HepG2 (cell line): ENCODE measurements at regions not wholly inside any gene's neighbourhood (a gene's known extent, or its start where the extent isn't known, plus 50 kb on each side); places are given as distances from the start of the nearest gene placed in this dataset.

ENCODE experiments used
- ATAC-seq: fragments of 200-7000 bp; cut with Tn5 transposase; 3 replicates; pipeline ENCODE4 v1.9.1; 2020; ENCODE audit warnings: mild to moderate bottlenecking, moderate library complexity
- BruUV-seq: library from RNA; stranded (reverse); fragments of 400-500 nt; replicated peaks from 2 replicates; lab custom pipeline; 2021; lab: Mats Ljungman, UMichigan
- CTCF ChIA-PET: fragments of 300-600 bp; formaldehyde crosslinking; extraction: SDS; loops from one replicate; lab custom pipeline; 2021; ENCODE audit warnings: low total read pairs, inconsistent platforms, low intra/inter-chr PET ratio; lab: Yijun Ruan, JAX
- POLR2A ChIA-PET: fragments of 350-600 bp; sonication (Branson Sonifier 250); formaldehyde crosslinking; loops from one replicate; lab custom pipeline; 2020; ENCODE audit warnings: antibody characterized with exemption, inconsistent platforms; lab: Yijun Ruan, JAX
- DNase-seq: peaks from one replicate; pipeline ENCODE4 v3.0.0-alpha.2; 2015; ENCODE audit warnings: low spot score
- FAIRE-seq: peaks from 3 replicates; lab custom pipeline; 2011; peaks lifted over from hg19 to GRCh38; lab: Jason Lieb, UNC
- H2AFZ ChIP-seq: one replicate; pipeline ENCODE4 v1.6.1; 2011; ENCODE audit warnings: low read length, inconsistent platforms
- H3K27ac ChIP-seq: fragments of 300-600 bp; 3 replicates; pipeline ENCODE4 v1.8.0; 2011; ENCODE audit warnings: mixed run types, mild to moderate bottlenecking, mixed read lengths, low read length, inconsistent platforms; ENCODE audit not compliant: insufficient read depth; ENCODE audit errors: extremely low read length
- H3K27me3 ChIP-seq, 2 experiments: fragments of 200-600 bp in 1 of 2; 2 replicates in 1 of 2; 3 replicates in 1 of 2; pipeline versions ENCODE4 v1.6.0 to v1.8.0; 2011; ENCODE audit warnings: low read length in 2 of 2, mild to moderate bottlenecking in 2 of 2, moderate library complexity in 2 of 2, inconsistent platforms in 1 of 2; ENCODE audit not compliant: insufficient read depth in 2 of 2, control insufficient read depth in 1 of 2
- H3K36me3 ChIP-seq, 2 experiments: fragments of 200-600 bp in 1 of 2; replicated peaks in 1 of 2; 2 replicates in 1 of 2; 3 replicates in 1 of 2; pipeline versions ENCODE4 v1.5.1 to v1.8.0; 2011; ENCODE audit warnings: low read length in 2 of 2, inconsistent platforms in 1 of 2; ENCODE audit not compliant: insufficient read depth in 2 of 2, control insufficient read depth in 1 of 2
- H3K4me1 ChIP-seq: 2 replicates; pipeline ENCODE4 v1.5.1; 2012; ENCODE audit warnings: low read length, inconsistent platforms; ENCODE audit not compliant: insufficient read depth
- H3K4me2 ChIP-seq: 2 replicates; pipeline ENCODE4 v1.6.0; 2011; ENCODE audit warnings: low read depth, low read length, inconsistent platforms
- H3K4me3 ChIP-seq, 3 experiments: fragments of 200-600 bp in 1 of 3; sonication (generic), shearing (Covaris generic) in 1 of 3; replicated peaks in 1 of 3; 2 replicates each; pipeline ENCODE4 v1.5.1; 2011 to 2016; ENCODE audit warnings: low read length in 3 of 3, inconsistent platforms in 2 of 3, low read depth in 2 of 3, mild to moderate bottlenecking in 2 of 3, control low read depth in 1 of 3, mixed read lengths in 1 of 3; ENCODE audit not compliant: insufficient read depth in 1 of 3
- H3K79me2 ChIP-seq: one replicate; pipeline ENCODE4 v1.6.1; 2011; ENCODE audit warnings: low read length, inconsistent platforms; ENCODE audit not compliant: insufficient read depth
- H3K9ac ChIP-seq: 2 replicates; pipeline ENCODE4 v1.6.0; 2011; ENCODE audit warnings: mild to moderate bottlenecking, low read depth, low read length, inconsistent platforms; ENCODE audit not compliant: insufficient read depth
- H3K9me3 ChIP-seq: 2 replicates; pipeline ENCODE4 v1.5.1; 2012; ENCODE audit warnings: mild to moderate bottlenecking, low read length
- H4K20me1 ChIP-seq: 2 replicates; pipeline ENCODE4 v1.6.0; 2011; ENCODE audit warnings: inconsistent platforms, mild to moderate bottlenecking, low read length, moderate library complexity; ENCODE audit not compliant: insufficient read depth
- CHCHD3 ChIP-seq: sonication (generic); formaldehyde crosslinking; IDR thresholded peaks from 2 replicates; pipeline ENCODE4 v1.8.0; 2022; ENCODE audit warnings: mild to moderate bottlenecking, missing genetic modification reagents, moderate library complexity
- IRF2 ChIP-seq: IDR thresholded peaks from 2 replicates; pipeline ENCODE4 v1.6.1; 2018; ENCODE audit warnings: missing genetic modification reagents, missing compliant biosample characterization
- SAP130 ChIP-seq: IDR thresholded peaks from 2 replicates; pipeline ENCODE4 v1.6.1; 2016; ENCODE audit warnings: low read depth
- TBX3 ChIP-seq: fragments of 450-650 bp; IDR thresholded peaks from 2 replicates; pipeline ENCODE4 v1.6.1; 2017; ENCODE audit warnings: antibody characterized with exemption, mild to moderate bottlenecking, inconsistent platforms, borderline replicate concordance
- ZNF468 ChIP-seq: sonication (generic); formaldehyde crosslinking; IDR thresholded peaks from 2 replicates; pipeline ENCODE4 v1.8.0; 2022; ENCODE audit warnings: mild to moderate bottlenecking, moderate library complexity, missing genetic modification reagents
- ZNF546 ChIP-seq: sonication (generic); formaldehyde crosslinking; conservative IDR thresholded peaks from 2 replicates; pipeline ENCODE4 v1.8.1; 2023; ENCODE audit warnings: mild to moderate bottlenecking, missing genetic modification reagents
- WGBS: methylation state at CpG from one replicate; pipeline ENCODE4 v1.1.6; 2017; ENCODE audit warnings: low lambda C conversion rate; 5-methylcytosine and 5-hydroxymethylcytosine counted together
- in situ Hi-C: cut with HindIII; loops from 2 replicates; pipeline ENCODE4 v1.10.0; 2017; ENCODE audit warnings: low pct_unique_long_range_greater_than_20kb; ENCODE audit not compliant: extremely low pct_ligation_motif_present
- intact Hi-C: fragments of 100-400 bp; cut with micrococcal nuclease; formaldehyde crosslinking; loops from one replicate; pipeline ENCODE4 v1.10.0; 2022; ENCODE audit not compliant: unreplicated experiment
- TF ChIP-seq, protein P1 (sequence below): sonication (generic); formaldehyde crosslinking; IDR thresholded peaks from 2 replicates; pipeline ENCODE4 v1.5.0; 2020; ENCODE audit warnings: missing genetic modification reagents, mild to moderate bottlenecking, borderline replicate concordance

- H3K36me3 ChIP-seq, result no peaks in the 10 kb centered on the region
- peaks cover 30% of the 10 kb centered on the region for H3K9me3 ChIP-seq
- DNase-seq (no peak), ATAC-seq (no peak)
- no peak overlapping the region for H3K4me3 ChIP-seq
- H3K27me3 ChIP-seq, result no peaks in the 10 kb centered on the region
- CTCF ChIA-PET, result no interaction called here
- TF ChIP-seq CHCHD3 (CRISPR knock-in tag) (no peak), ZNF546 (no peak), SAP130 (CRISPR knock-in tag) (no peak), IRF2 (CRISPR knock-in tag) (no peak), ZNF468 (CRISPR knock-in tag) (no peak), TBX3 (no peak)
- TF ChIP-seq, protein P1, sequence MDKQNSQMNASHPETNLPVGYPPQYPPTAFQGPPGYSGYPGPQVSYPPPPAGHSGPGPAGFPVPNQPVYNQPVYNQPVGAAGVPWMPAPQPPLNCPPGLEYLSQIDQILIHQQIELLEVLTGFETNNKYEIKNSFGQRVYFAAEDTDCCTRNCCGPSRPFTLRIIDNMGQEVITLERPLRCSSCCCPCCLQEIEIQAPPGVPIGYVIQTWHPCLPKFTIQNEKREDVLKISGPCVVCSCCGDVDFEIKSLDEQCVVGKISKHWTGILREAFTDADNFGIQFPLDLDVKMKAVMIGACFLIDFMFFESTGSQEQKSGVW (CRISPR knock-in tag), result no peak
- TF ChIP-seq, all 625 proteins: peak for 0
- no peaks in the 10 kb centered on the region for H4K20me1 ChIP-seq
- H3K4me2 ChIP-seq, result no peak overlapping the region
- H3K79me2 ChIP-seq, result no peaks in the 10 kb centered on the region
- POLR2A ChIA-PET, result no interaction called here
- intact Hi-C loops (no loop called here), in situ Hi-C loops (no loop called here)
- no peaks in the 10 kb centered on the region for H3K4me1 ChIP-seq
- no TSS peak for BruUV-seq
- no peak overlapping the region for H2AFZ ChIP-seq
- no peak overlapping the region for H3K9ac ChIP-seq
- 24% methylated on average over 13 of the region's 19 CpGs for WGBS
- no peak for FAIRE-seq
- H3K27ac ChIP-seq, result no peak overlapping the region
Observed at GRCh38 chr13:18948664-18949488, 232.7 kb downstream of the TUBA3C start.
